ENCODE measurements at regions not wholly inside any gene's neighbourhood (a gene's known extent, or its start where the extent isn't known, plus 50 kb on each side); places are given as distances from the start of the nearest gene placed in this dataset.
"Not testable (repeated sequence)": the region's sequence is repeated elsewhere in the genome, so short reads cannot be mapped to it uniquely, and the experiment has no call there.

DNA sequence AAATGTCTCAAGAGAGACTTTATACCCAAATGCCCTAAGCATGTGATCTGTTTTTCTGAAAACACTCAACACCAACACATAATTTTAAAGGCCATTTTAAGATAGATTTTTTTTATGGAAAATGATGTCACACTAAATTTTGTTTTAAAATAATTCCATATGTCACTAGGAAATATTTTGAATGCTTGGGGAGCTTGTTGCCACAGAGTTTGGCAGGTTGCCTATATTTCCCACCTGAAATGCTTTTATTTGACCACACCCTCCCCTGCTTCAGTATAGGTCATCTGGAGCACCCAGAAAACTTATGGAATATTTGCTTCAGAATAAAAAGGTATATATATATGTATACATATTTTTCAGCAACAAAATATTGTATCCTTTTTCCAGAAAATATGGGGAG lies 180.0 kb upstream of the ANK3 start:
- DNase-seq (ENCODE audit: low spot score) = no peak

DNA sequence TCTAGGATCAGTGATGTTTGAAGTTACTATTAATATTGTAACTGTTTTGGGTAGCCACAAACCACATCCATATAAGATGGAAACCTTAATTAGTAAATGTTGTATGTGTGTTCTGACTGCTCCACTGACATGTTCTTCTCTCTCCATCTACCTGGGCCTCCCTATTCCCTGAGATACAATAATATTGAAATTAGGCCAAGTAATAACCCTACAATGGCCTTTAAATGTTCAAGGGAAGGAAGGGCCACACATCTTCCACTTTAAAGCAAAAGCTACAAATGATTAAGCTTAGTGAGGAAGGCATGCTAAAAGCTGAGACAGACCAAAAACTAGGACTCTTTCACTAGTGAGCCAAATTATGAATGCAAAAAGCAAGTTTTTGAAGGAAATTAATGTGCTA lies 176.4 kb upstream of the ANK3 start:
- DNase-seq (ENCODE audit: low spot score) = no peak

DNA sequence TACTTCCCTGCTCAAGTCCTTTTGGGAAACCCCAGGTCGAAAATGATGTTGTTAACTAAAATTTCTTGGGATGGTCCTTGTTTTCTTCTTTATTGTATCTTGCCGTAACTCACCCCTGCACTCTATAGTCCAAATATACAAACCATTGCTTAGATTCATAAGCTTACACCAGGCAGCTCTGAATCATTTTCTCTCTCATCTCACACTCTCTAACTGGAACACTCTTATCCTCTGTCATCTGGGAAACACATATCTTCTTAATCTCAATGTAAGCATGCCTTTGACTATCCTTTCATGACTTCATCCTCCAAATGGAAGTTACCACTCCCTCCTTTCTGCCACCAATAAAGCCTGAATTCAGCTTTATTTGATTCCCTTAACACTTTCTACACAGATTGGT lies 175.8 kb upstream of the ANK3 start:
- DNase-seq (ENCODE audit: low spot score) = no peak

DNA sequence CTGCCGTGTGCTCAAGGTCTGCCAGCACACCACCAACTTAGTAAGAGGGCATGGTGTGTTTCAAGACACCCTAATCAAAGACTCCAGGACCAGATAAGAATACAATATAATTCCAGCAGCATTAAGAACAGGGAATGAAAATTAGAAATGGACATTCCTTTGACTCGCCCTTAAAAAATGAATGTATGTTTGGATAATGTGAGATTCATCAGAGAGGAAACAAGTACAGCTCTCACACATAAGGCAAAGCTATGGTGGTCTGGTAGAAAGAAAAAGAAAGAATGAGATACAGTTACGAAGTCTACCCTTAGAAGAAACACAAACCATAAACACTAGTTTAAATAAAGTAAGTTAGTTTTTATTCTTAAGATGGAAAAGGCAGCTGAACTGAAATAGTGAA lies 174.8 kb upstream of the ANK3 start:
- no peak for DNase-seq (ENCODE audit: low spot score)

DNA sequence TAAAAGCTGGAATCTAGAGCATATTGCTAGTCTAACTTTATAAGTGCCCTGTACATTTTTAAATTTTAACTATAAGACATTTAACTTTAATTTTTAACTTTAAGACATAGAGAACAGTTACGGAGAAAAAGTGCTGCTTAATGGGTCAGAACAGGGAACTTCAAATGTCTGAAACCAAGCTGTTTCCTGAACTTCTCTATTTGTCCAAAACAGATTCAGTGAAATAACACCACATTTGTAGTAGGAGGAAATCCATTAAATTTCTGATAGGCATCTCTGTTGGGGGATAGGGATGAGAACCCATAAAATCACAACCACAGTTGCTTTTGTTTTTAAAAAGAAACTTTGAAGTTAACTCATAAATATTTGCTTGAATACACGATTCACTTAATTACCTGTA lies 170.8 kb upstream of the ANK3 start:
- no peak for DNase-seq (ENCODE audit: low spot score)

DNA sequence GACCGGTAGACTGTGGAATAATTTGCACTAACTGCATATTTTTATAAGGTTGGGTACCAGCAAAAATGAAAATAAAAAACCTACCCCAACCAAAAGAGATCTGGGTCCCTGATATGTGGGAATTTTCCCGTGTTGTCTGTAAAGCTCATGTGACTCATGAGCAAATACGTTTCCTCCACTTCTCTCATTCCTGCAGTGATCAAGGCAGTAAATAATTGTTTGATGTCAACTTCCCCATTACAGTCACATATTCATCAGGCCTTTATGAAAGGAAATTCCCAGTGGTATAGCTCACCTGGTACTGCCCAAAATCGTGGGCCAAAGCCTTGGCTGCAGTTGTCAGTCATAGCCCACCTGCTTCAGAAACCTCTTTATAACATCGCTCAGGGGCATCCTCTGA lies 166.0 kb upstream of the ANK3 start:
- no peak for DNase-seq (ENCODE audit: low spot score)

DNA sequence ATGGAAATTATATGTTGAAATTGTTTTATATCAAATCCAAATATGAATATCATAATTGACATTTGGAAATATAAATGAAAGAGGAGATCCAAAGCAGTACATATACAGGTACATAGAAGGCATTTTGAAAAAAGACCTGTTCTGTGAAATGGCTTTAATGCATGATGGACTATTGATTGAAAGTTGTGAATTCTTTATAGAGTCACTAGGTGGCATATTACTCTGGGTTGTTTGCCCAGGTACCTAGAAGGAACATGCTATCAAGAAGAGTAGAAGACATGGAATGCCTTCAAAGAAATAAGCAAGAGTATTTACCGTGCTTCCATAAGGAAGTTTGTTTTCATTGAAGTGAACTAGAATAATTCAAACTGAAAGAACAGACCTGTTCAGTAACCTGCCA lies 160.0 kb upstream of the ANK3 start:
- peak; percentile 6 for DNase-seq (ENCODE audit: low spot score)

DNA sequence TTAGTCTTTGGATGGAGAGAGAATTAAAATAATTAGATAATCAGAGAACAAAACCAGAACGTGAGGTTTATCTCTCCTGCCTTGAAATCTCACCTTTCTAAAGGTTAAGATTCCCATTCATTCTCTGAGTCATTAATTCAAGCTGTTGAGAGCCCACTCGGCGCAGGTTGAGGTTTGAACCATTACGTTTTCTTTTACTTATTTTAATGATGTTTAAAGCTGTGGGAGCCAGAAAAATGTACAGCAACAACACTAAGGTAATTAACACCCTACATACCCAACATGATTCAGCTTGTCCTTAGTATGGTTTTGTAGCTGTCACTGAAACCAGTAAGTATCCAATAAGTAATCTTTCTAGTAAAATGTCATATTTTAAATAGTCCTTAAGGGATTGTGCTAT lies 153.0 kb upstream of the ANK3 start:
- no peak for DNase-seq (ENCODE audit: low spot score)

DNA sequence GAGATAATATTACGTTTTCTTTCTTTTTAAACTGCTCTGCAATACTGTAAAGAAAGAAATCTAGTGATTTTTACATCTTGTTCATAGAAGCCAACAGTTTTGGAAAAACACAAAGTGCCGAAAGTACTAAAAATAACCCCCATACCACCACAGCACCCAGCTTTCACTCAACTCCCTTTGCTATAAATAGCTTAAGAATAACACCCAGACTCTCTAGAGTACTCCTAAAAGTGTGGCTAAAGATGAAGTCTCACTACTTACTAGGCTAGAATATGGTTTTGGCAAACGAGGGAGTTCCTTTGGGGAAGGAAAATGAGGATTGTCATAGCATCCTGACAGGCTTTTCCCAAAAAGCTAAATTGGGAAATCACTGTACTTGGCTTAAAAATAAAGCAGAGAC lies 151.8 kb upstream of the ANK3 start:
- no peak for DNase-seq (ENCODE audit: low spot score)

DNA sequence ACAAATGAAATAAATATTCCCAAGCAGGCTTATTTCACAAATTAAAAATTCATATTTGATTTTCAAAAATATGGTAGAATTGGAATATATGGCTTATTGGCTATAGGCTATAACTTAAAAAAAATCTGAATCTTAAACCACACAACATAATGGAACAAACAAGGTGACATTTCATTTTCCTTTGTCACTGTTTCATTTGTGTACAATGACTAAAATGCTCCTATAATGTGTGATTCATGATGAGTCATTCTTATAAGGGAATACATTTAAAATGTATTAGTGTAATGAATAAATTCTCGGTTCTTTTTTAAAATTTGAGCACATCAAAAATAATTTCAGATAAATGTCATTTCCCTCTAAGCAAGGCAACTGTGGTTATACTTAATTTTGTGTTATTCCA lies 148.0 kb upstream of the ANK3 start:
- no peak for DNase-seq (ENCODE audit: low spot score)

DNA sequence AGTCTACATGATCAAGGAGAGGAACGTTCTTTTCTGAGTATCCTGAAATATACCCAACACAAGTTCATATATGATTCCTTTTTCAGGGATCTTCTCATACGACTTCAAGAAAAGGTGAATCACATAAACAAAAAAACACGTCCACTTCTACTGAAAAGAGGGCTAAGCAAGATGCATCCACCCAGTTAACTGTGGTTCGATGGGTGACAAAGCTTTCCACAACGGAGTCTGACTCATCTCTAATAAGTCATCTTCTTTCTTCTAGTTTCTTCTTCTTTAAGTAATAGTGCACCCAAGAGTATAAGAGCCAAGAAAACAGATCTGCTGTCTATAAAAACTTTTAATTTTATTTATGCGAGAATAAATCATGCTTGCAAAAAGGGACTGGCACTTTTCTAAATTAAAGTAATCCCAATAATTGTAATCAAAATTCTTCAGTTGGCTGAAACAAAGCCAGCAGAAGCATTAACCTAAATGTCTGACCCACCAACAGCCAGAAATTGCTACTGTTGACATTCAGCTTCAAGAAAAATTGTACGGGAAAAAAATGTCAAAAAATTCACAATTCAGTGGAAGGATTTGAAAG lies 146.9 kb upstream of the ANK3 start:
- no peak for DNase-seq (ENCODE audit: low spot score)

DNA sequence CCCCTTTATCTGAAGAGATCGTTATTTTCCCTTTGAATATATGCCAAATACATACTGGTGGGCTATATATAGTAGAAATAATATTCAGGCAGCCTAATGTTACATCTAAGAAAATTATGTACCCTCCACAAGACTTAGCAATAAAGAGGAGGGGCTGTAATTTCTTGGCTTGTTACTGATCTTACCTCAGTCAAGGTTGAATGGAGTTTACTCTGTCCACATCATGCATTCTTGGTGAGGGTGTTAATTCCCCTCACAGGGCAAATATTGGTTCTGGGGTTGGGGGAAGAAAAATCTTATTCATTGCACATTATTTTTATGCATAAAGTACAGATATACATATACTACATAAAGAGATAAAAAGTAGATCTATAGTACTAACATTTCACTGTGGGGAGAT lies 145.8 kb upstream of the ANK3 start:
- DNase-seq (ENCODE audit: low spot score) = no peak

DNA sequence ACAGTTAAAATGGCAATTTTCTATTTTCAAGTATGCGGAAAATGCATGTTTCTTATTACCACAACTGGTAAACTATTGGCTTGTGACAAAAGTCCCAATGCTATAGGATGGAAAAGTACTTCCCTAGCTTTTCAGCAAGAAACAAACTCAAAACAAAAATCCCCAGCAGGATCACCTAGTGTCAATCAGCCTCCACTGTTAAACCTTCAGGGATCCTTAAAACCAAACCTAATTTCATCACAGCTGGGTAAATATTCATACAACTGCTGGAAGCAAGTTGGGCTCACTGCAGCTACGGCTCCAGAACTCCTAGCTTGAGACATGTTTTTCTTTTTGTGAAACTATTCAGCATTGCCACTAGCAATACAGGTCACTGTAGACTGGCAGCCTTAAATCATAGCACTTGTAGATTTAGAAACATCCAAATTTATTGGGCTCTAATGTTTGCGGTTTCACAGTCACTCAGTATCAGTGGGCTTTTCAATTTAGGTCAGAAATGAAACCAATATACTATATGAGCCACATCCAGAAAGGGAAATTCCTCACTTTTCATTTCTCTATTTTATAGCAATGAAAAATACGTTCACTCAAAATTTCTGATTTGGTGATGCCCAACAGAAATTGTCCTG lies 145.2 kb upstream of the ANK3 start:
- no peak for DNase-seq (ENCODE audit: low spot score)

DNA sequence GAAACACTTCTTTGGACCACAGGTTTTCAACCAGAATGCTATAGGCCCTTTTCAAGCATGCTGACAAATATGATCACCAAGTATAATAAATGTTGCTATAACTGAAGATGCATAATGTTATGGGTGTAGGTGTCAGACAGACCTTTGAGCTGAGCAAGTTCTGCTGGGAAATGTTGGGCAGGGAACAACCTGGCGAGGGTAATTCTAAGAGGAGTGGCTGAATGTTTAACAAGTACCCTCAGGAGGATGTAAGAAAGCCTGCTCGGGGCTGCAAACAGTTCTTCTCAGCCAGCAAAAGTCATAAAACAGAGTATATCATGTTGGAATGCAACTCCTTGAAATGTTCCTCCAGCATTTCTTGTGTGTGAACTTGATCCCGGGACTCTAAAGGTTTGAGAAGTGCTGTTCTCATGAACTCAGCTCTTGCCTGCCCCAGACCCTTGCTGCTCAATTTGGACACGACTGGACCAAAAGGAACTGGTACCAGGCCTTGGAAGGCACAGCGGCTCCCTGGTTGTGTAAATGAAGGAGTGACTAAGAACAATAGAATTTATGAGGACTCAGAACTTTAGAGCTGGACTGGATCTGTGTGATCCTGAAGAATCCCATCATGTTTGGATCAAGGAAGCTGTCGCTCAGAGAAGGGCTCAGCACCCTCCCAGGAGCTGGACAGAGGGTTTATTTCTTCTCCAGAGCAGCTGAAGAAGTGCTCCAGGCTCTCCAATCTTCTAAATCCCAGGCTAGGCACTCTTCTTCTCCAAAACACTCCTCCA lies 143.2 kb upstream of the ANK3 start:
- DNase-seq (ENCODE audit: low spot score) = no peak

DNA sequence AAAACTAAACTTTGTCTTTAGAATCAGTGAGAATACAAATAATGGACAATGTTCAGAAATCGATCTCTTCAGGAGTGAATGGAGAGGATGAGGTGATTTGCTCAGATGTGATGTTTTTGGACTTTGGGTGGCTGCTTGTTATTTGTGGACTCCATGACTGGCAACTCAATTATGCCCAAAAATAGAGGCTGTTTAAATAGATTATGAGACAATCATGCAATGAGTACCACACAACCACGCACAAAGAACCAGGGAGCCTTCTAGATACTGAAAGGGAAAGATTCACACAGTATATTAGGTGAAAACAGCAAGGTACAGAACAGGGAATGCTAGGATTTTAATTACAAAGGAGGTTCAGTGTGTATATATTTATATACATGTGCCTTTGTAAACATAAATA lies 141.3 kb upstream of the ANK3 start:
- DNase-seq (ENCODE audit: low spot score) = no peak

DNA sequence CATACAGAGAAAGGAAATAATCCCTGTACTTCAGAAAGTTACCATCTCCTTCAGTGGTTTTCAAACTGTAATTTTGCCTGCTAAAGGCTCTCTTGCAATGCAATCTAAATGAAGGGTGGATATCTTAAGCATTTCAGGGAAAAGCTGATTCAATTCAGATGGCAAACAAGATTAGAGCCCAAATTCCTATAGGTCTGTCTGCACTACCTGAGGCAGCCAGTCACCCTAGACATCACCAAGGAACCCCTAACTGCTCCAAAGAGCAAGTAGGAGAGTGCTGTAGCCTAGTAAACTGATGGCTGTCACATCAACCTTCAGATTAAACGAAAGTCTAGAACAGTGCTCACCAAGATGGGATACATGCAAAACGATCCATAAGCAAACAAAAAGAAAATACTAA lies 138.0 kb upstream of the ANK3 start:
- no peak for DNase-seq (ENCODE audit: low spot score)

DNA sequence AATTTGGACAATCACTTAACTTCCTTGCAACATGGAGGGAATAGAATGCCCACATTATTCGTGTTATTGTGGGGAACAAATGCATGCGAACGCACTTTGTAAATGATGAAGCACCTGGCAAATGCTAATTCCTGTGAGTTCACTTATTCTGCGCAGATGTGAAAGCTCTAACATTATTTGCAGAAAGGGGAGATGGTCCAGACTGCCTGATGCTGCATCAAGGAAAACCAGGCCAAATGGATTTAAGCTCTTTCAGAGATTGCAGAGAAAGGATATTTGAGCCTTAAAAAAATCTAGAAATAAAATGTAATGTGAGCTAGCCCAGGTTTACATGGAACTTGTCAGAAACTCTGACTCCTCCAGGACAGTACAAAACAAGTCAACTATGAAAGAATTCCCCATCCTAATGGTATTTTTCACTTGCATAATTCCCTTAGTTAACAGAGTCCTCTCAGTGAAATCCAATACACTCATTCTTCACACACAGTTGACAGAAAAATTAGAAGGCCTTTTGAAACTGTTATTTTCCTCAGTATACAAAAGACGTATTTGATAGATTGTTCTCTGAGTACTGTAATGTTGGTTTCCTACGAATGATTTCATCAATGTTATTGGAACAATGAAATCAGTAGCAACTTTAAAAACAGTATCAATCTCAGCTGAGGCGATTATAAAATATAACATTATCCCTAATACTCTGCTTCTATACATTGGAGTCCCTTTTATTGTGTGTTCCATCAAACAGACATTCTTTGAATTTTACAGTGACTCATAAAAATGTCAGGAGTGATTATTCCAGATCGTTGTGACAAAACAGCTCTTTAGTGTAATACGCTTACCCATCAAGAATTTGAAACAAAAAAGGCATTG lies 136.3 kb upstream of the ANK3 start:
- DNase-seq (ENCODE audit: low spot score) = no peak

DNA sequence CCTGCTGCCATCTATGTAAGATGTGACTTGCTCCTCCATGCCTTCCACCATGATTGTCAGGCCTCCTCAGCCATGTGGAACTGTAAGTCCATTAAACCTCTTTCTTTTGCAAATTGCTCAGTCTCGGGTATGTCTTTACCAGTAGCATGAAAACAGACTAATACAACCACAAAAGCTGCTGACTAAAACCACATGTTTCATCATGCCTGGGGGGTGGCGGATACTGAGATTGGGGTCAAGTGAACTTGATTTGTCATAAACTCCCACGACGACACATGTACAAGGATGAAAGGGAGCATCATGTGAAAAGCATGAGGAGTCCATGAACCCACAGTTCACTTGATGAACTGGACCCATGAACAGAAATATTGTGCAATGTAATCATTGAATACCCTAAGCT lies 134.9 kb upstream of the ANK3 start:
- no peak for DNase-seq (ENCODE audit: low spot score)

DNA sequence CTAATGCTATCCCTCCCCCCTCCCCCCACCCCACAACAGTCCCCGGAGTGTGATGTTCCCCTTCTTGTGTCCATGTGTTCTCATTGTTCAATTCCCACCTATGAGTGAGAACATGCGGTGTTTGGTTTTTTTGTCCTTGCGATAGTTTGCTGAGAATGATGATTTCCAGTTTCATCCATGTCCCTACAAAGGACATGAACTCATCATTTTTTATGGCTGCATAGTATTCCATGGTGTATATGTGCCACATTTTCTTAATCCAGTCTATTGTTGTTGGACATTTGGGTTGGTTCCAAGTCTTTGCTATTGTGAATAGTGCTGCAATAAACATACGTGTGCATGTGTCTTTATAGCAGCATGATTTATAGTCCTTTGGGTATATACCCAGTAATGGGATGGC lies 133.7 kb upstream of the ANK3 start:
- DNase-seq (ENCODE audit: low spot score) = not testable (repeated sequence)

DNA sequence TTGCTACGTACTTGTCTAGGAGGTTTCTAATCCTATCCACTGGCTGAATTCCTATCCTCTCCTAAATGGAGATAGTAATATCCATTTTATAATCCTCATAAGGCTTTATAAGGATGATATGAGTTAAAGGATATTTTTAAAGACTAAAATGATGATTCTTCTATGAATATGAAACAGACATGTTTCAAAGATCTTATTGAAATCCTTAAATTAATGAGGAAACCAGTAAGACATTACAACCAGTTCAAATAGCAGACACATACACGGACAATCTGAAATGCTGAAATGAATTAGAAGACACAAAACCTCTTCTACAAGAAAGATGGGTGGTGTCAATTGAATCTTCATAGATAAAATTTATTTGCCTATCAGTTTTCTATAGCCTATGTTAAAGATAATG lies 132.9 kb upstream of the ANK3 start:
- DNase-seq (ENCODE audit: low spot score) = no peak

DNA sequence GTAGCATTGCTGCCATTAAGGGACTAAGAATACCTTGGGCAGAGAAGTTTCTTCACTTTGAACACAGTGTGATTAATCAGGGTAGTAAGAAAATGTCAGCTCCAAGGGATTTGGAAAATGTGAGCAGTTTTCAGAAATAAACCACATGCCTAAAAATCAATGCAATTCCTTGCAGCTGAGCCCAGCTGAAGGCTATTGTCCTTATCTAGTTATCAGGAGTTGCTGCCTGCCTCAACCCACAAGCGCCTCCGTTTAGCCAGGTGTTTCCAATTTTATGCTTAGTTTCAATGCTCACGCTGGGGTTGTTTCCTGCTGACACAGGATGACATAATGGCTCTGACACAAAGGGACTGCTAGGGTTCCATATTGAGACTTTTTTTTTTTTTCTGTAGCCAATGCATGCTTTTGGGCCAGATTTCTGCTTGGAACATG lies 132.3 kb upstream of the ANK3 start:
- DNase-seq (ENCODE audit: low spot score) = no peak

DNA sequence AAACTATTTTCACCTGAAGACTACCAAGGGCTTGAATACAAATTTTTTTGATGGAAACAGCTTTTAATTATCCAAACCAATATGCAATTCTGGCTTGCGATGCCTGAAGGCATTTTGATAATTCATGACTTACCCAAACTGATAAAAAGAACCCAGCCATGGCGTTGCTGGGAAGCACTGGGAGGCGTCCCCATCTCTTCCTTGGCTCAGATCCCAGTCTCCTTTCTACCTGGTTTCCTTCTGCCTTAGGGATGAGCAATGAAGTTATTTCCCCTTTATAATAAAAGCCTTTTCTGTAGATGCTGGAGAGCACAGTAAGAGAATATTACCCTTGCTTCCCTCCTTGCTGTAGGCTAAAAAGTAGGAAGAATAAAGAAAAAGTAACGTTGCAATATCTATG lies 129.1 kb upstream of the ANK3 start:
- DNase-seq (ENCODE audit: low spot score) = no peak

DNA sequence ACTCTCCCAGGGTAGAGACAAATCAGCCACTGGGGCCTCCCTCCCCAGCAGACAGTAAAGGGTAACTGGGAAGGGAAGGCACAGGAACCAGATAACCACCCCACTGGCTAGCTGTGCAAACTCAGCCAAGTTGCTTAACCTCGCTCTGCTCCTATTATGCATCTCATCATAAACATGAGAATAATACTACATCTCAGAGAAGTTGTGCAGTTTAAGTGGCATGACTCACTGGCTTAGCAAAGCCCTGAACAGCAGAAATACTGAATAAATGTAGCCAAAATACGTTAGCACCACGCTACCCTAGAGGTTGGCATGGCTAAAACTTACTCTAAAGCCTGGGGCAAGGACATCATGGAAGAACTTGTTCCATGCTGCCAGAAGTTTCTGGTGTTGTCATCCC lies 128.1 kb upstream of the ANK3 start:
- DNase-seq (ENCODE audit: low spot score) = no peak
